ENCODE measurements at regions not wholly inside any gene's neighbourhood (a gene's known extent, or its start where the extent isn't known, plus 50 kb on each side); places are given as distances from the start of the nearest gene placed in this dataset.

- DNase-seq (ENCODE audit: low read depth) = no peak
Observed at GRCh38 chr3:159127021-159127392, 325.2 kb downstream of the MFSD1 start.

GRCh38 chr3:159128628-159129027 is 326.8 kb downstream of the MFSD1 start:
- no peak for DNase-seq (ENCODE audit: low read depth)

DNA sequence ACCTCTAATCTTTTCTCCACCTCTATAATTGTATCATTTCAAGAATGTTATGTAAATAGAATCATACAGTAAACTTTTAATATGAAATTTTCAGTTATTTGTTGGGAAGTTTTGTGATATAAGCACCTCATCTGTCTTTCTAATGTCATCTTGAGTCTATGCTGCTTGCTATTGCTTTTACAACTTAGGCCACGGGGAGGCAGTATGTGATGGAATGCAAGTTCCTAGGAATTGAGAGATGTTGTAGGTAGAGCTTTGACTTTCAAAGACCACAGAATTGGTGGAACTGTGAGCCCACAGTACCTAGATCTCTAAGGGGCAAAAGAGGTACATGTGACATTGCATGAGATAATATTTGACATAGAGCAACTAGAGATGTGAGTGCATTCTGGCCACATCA is 328.3 kb downstream of the MFSD1 start:
- DNase-seq (ENCODE audit: low read depth) = no peak

GRCh38 chr3:159131376-159131775 is 329.5 kb downstream of the MFSD1 start:
- no peak for DNase-seq (ENCODE audit: low read depth)

GRCh38 chr3:159137949-159138348 is 336.1 kb downstream of the MFSD1 start:
- no peak for DNase-seq (ENCODE audit: low read depth)

GRCh38 chr3:159139326-159139725 is 337.5 kb downstream of the MFSD1 start:
- no peak for DNase-seq (ENCODE audit: low read depth)

GRCh38 chr3:159144472-159144871 is 342.6 kb downstream of the MFSD1 start:
- DNase-seq (ENCODE audit: low read depth) = no peak

DNA sequence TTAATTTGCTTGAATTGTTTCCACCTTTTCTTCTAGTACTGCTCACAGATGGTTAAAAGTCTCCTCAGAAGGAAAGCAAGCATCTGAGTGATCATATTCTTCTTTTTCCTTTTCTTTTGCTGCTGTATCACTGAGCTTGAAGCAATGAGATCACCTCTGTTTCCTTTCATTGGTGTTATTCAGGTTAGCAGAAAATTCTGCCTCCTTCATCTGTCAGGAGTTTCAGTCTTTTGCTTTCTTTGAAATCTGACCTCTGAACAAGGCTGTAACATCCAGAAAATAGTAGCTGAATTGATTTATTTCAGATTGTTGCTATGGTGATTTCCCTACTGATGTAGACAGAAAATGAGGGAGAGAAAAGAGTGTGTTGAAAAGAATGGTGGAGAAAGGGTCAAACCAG is 343.0 kb downstream of the MFSD1 start:
- no peak for DNase-seq (ENCODE audit: low read depth)

- DNase-seq (ENCODE audit: low read depth) = no peak
Observed at GRCh38 chr3:159146392-159146791, 344.5 kb downstream of the MFSD1 start.

DNA sequence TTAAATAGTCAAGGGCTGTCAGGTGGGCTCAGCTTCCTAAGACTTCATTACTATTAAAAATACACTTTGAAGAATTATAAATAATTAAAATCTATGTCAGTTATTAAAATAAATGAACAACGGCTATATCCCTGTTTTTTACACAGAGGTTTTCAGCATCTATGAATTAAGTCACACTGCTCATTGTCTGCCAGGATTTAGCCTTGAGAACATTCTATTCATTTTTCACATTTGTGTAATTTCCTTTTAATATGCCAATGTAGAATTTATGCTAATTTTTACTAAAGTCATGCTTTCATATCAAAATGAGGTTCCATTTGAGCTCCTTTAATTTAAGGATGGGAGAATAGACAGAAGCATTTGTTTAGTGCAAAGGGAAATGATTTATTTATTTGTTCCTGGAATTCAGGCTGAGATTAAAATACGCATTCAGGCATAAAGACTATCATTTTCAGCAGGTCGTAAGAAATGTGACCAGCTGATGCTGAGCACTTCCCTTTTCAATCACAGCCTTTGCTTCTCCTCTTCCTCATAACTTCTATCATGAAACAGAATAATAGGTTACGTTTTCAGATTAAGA is 345.1 kb downstream of the MFSD1 start:
- no peak for DNase-seq (ENCODE audit: low read depth)

DNA sequence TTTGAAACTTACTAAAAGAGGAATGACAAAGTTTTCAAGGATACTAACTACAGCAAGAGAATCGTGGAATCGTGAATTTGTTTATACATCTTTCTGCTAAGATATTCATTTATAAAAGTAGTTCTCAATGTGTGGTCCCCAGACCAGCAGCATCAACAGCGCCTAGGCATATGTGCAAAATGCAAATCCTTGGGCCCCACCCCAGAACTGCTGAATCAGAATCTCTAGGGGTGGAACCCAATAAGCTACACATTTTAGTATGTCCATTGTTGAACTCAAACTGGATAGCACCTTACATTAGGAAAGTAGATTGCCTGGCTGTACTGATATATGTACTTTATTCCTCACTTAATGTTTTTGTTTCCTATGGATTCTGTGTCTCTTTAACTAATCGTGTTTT is 346.0 kb downstream of the MFSD1 start:
- DNase-seq (ENCODE audit: low read depth) = no peak

GRCh38 chr3:159148466-159148865 is 346.6 kb downstream of the MFSD1 start:
- no peak for DNase-seq (ENCODE audit: low read depth)

DNA sequence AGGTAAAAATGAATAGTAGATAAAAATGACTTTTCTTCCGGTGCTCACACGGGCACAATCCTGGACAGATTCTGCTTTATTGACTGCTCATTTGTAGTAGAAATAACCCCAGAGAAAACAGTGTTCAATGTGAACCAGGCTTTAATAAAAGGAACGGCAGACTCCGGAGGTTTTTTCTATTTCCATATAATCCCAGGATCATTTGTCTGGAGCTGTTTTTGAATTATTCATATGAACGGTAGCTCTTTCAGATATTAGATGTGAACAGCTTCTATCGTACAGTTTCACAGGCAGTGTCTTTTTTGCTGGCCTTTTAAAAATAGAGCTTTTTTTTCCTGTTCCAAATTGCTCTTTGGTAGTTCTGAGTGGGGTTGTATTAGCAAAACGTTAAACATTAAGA is 347.3 kb downstream of the MFSD1 start:
- no peak for DNase-seq (ENCODE audit: low read depth)

GRCh38 chr3:159149633-159150032 is 347.8 kb downstream of the MFSD1 start:
- DNase-seq (ENCODE audit: low read depth) = no peak

DNA sequence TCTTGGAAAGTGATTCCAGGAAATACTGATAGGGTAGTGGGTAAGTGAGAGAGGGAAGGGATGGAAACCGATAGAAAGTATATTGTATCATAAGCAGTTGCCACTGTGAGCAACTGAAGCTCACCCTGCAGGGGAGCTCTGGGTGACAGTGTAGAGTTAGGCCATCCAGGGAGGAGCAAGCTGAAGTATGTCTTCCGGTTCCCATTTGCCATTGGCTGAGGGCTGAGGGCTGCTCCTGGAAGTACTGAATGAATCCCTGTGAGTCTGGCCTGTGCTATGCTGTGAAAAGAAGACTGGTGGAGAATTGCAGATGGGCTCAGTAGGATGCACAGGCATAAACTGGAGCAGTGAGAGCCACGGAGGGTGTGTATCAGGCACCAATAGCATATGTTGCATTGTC is 348.3 kb downstream of the MFSD1 start:
- no peak for DNase-seq (ENCODE audit: low read depth)

- no peak for DNase-seq (ENCODE audit: low read depth)
Observed at GRCh38 chr3:159151130-159151529, 349.3 kb downstream of the MFSD1 start.

- no peak for DNase-seq (ENCODE audit: low read depth)
Observed at GRCh38 chr3:159157275-159157674, 355.4 kb downstream of the MFSD1 start.

GRCh38 chr3:159158213-159158612 is 356.4 kb downstream of the MFSD1 start:
- no peak for DNase-seq (ENCODE audit: low read depth)

GRCh38 chr3:159158801-159159200 is 356.9 kb downstream of the MFSD1 start:
- DNase-seq (ENCODE audit: low read depth) = no peak

GRCh38 chr3:159159546-159159945 is 357.7 kb downstream of the MFSD1 start:
- DNase-seq (ENCODE audit: low read depth) = no peak

DNA sequence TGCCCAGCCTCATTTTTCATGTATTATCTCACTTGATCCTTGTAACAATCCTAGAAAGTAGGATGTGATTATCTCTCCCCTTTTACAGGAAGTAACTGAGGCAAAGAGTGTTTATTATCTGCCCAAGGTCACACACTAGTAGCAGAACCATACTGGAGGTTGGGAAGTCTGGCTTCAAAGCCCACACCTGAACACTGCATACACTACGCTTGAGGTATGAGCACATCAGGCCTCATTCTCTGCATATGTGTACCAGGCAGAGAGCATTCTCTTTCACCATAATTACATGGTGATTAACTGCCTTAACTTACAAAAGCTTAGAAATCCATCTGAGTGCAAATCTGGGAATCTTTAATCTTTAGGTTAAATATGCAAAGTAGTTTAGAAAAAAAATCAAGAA is 361.8 kb downstream of the MFSD1 start:
- DNase-seq (ENCODE audit: low read depth) = no peak

DNA sequence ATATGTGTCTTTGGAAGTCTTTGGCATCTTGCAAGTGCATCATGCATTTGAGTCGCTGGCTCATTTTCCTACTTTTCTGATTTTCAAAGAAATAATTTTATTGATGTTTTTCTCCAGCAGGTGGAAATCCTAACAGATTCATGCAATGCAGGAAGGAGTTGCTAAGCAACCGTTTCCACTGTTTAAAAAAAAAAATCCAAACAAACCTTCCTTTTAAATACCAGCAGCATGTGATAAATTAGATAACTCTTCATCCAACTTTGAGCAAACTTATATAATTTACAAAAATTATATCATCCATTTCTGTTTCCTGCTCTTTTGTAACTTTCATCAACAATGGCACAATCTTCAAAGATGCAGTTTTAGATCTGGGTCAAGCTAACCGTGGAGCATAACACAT is 364.1 kb downstream of the MFSD1 start:
- no peak for DNase-seq (ENCODE audit: low read depth)

GRCh38 chr3:159166899-159167586 is 365.2 kb downstream of the MFSD1 start:
- DNase-seq (ENCODE audit: low read depth) = no peak

- no peak for DNase-seq (ENCODE audit: low read depth)
Observed at GRCh38 chr3:159168788-159169187, 366.9 kb downstream of the MFSD1 start.

All from activated T-cell treated with anti-CD3 and anti-CD28 coated beads for 24 hours (primary cell).